ENCODE measurements at regions not wholly inside any gene's neighbourhood (a gene's known extent, or its start where the extent isn't known, plus 50 kb on each side); places are given as distances from the start of the nearest gene placed in this dataset.

DNA sequence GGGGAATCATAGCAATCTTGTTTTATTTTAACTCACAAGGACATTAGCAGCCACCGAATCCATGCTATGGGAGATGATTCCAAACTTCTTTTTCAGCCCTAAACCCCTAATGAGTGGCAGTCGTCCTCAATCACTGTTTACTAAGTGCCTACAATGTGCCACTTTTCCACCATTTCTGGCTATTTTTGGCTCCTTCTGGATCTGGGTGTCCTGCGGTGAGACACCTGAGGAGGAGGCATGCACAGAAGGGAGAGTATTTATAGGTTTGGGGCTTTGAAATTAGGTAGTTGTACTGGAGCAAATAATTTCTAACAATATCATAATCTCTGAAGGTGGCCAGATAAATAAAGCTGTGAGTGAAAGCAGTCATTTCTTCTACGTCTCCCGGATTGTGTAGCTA, 1125.6 kb downstream of the BCL11B start:
- DNase-seq = no peak

DNA sequence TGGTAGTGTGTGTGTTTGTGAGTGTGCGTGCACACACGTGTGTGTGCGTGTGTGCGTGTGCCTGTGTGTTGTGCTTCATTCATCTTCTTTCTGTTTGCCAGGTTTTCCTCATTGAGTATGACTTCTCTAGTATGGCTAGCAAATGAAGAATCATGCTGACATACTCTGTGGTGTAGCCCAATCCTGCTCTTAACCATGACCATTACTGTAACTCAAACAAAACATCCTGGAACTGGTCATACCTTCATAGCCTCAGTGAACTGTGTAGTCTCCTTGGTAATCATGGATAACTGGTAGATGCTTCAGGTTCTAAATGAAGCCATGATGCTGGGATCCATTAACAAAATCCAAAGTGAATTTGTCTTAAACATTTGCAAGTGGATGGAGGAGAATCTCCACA, 1117.7 kb downstream of the BCL11B start:
- no peak for DNase-seq

- DNase-seq = no peak
Measured at GRCh38 chr14:98156411-98156810, 1115.6 kb downstream of the BCL11B start.

- DNase-seq = no peak
Measured at GRCh38 chr14:98160901-98161300, 1111.1 kb downstream of the BCL11B start.

GRCh38 chr14:98161356-98161755, 1110.6 kb downstream of the BCL11B start:
- DNase-seq = no peak

GRCh38 chr14:98162856-98163805, 1108.9 kb downstream of the BCL11B start:
- DNase-seq = no peak

DNA sequence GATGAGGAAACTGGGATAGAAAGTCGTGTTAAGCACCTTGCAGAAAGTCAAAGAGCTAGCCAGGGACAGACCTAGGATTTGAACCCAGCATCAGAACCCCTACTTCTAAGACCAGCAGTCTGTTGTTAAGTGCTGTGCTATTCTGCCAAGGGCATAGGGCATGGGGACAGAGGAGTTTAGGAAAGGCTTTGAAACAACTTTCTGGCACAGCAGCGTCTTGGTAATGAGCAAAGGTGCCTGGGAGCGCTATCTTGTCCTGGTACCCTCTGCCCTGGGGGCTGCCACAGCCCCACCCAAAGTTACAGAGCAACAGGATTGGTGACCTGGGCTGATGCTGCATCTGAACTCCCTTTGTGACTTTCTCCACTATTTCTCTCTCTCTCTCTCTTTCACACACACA, 1108.1 kb downstream of the BCL11B start:
- no peak for DNase-seq

- DNase-seq = no peak
Measured at GRCh38 chr14:98165976-98166375, 1106.0 kb downstream of the BCL11B start.

DNA sequence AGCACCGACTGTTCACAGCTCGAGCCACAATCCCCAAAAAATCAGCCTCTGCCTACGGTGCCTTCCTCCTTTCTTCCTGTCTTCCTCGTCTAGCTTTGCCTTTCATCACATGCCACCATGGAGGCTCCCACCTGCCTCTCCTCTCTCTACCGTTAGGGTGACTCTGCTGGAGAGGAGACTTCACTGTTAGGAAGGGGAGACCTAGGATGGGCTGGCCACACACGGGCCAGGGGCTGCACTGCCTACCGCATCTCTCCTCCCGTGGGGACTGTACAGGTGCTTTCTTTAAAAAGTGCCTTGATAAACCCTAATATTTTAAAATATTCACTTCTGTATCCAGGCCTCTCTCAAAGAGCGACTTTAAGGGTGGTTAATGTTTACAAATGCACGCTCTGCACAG, 1104.7 kb downstream of the BCL11B start:
- no peak for DNase-seq

DNA sequence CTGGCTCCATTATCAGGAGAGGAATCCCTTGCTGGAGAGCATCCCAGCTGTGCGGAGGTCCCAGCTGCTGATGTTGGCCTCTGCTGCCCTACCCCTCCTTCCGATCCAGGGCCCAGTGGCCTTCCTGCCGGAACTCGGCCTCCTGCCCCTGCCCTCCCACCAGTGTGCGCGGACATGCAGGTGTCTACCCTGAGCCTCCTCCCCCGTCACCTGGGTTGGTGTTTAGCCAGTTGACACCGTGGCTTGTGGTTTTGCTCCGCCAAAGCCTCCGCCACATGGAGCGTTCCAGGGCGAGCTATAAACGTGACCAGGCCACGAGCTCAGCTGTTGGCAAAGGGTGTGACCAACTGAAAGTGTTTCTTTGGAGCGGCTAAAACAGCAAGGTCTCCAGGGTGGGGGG, 1104.3 kb downstream of the BCL11B start:
- DNase-seq = no peak

DNA sequence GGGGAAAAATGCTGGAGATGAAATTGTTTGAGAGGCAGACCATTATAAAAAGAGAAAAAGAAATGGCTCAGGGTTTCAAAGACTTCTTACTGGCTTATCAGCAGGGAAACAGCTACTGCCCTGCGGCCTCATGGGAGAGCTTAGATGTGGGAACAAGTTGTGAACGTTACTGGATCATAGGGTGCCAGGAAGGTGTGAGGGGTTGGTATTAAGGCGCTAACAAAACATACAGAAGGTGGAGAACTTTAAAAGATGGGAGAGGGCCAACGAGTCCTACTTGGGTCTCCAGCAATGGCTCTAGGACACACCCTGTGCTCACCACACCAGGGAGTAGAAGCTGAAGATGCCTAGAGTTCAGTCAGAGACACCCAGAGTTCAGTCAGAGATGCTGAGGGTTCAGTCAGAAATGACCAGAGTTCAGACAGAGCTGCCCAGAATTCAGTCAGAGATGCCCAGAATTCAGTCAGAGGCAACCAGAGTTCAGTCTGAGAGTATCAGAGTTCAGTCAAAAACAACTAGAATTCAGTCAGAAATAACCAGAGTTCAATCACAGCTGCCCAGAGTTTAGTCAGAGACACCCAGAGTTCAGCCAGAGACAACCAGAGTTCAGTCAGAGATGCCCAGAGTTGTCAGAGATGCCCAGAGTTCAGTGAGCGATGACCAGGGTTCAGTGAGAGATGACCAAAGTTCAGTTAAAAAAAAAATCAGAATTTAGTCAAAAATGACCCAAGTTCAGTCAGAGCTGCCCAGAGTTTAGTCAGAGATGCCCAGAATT, 1103.6 kb downstream of the BCL11B start:
- DNase-seq = no peak

GRCh38 chr14:98169170-98169587, 1102.8 kb downstream of the BCL11B start:
- no peak for DNase-seq

DNA sequence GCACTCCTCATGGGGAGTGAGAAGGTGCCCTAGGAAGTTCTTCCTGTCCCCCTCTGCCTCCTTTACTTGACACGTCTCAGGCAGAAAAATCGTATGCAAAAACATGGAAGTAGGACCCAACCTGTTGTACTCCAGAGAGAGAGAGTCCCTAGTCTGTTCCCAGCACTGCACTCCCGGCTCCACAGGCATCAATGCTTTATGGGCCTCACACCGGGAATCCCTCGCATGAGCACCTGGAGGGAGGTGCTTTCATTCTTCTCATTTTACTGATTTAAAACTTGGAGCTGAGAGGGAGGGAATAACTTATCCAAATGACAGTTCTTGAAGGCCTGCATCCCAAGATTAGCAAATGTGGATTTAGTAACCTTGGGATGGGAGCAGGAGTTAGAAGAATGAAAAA, 1101.4 kb downstream of the BCL11B start:
- DNase-seq = no peak

- DNase-seq = no peak
Measured at GRCh38 chr14:98171654-98172053, 1100.3 kb downstream of the BCL11B start.

GRCh38 chr14:98172243-98172778, 1099.7 kb downstream of the BCL11B start:
- DNase-seq = no peak

DNA sequence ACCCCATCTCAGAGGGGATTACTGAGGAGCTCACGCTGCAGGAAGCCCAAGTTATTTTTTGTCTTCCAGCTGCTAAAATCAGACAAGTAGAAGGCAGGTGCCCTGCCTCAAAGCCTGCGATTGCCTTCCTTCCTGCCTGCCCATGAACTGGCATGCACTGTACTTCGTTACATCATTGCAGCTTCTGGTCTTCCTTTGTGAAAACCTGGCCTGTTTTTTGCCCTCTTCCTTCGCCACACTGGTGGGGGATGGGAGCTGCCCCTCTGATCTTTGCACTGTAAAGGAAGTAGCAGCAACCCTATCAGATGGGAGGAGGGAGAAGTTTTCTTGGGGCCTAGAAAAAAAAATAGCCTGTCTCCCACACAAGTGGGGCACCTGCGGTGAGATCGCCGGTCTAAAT, 1098.7 kb downstream of the BCL11B start:
- no peak for DNase-seq

DNA sequence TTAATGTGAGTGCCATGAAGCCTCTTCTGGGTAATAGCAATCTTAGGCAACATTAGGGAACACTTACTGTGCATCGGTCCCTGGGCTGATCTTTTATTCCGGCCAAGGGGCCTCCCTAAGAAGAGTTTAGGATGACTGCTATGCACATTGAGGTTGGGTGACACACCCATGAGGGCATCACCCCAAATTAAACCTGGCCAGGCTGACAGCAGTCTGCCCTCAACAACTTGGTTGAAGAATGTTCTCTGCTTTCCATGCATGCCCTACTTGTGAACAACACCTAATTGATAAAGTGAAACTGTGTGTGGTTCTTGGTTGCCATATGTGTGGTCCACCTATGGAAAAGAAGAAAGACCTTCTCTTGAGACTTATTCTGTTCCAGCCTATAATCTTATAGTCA, 1098.0 kb downstream of the BCL11B start:
- no peak for DNase-seq

DNA sequence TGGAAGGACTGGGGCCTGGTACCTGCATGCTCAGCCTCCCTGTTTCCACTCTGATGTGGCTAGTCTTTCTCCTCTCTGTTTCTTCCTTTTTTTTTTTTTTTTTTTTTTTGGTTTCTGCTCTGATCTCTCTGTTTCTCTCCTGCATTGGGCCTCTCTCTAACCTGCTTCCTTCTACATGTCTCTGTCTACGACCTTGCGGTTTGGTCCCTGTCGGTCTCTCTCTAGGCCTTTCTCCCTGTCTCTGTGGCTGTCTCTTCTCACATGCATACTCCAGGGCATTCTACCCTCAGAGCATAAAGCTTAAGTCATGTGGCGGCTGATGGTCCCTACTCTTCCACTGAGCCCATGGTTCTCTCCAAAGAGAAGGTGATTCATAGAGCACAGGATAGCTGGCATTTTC, 1096.6 kb downstream of the BCL11B start:
- DNase-seq = no peak

GRCh38 chr14:98175881-98176280, 1096.1 kb downstream of the BCL11B start:
- DNase-seq = no peak

- DNase-seq = no peak
Measured at GRCh38 chr14:98176892-98177291, 1095.1 kb downstream of the BCL11B start.

DNA sequence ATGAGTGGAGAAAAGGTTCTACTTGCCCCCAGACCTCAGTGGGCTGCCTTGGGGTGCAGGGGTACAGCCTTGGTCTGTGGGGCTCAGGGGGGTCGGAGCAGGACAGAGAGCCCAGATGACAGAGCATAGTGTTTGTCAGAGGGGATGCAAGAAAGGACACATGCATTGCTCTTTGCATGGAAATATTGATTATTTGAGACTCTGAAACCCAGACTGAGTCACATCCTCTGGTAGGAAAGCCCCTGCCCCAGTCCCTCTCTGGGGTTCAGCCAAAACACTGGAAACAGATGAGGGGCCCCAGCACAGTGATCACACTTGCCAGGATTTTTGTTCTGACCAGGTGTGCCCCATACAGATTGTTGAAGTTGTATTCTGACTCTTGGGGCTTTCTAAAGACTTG, 1094.4 kb downstream of the BCL11B start:
- DNase-seq = no peak

GRCh38 chr14:98181241-98181640, 1090.8 kb downstream of the BCL11B start:
- DNase-seq = no peak

DNA sequence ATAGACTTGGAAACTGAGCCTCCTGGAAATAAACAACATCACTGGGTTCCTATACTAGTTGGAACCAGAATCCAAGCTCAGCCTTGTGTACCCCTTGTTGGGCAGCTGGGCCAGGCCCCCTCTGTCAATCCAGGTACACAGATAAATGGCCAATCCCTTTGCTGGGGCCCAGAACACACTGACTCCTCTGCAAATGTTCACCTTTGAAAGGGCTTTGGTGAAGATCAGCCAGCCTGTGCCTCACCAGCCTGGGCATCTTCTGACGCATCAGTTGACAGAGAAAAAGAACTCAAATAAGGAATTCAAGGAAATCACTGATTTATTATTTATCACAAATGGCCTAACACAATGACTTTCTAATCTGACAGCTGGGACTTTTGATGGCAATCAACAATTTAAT, 1090.2 kb downstream of the BCL11B start:
- DNase-seq = no peak

All from inflammatory macrophage treated with lipopolysaccharide for 4 hours (primary cell).